ENCODE measurements at regions not wholly inside any gene's neighbourhood (a gene's known extent, or its start where the extent isn't known, plus 50 kb on each side); places are given as distances from the start of the nearest gene placed in this dataset.
"Not testable (repeated sequence)": the region's sequence is repeated elsewhere in the genome, so short reads cannot be mapped to it uniquely, and the experiment has no call there.

- H3K36me3 ChIP-seq (ENCODE audit: control insufficient read depth in 5 of 5, insufficient read depth in 5 of 5, low read length in 5 of 5): no peaks in the 10 kb centered on the region
- no peak overlapping the region for H3K4me3 ChIP-seq (ENCODE audit: low read depth in 1 of 5, low read length in 5 of 5)
- H3K9me3 ChIP-seq (ENCODE audit: control insufficient read depth in 5 of 5, low read length in 5 of 5): no peaks in the 10 kb centered on the region
- no peak overlapping the region for H3K9ac ChIP-seq (ENCODE audit: low read length in 5 of 5)
- H3K27ac ChIP-seq (ENCODE audit: low read depth, low read length): no peak overlapping the region
- no peaks in the 10 kb centered on the region for H3K4me1 ChIP-seq (ENCODE audit: control insufficient read depth in 5 of 5, insufficient read depth in 5 of 5, low read length in 5 of 5)
- no peaks in the 10 kb centered on the region for H3K27me3 ChIP-seq (ENCODE audit: control insufficient read depth in 5 of 5, insufficient read depth in 4 of 5, low read length in 5 of 5)
These were observed 84.5 kb upstream of the PCDH20 start for GRCh38 chr13:61500176-61500575.

GRCh38 chr13:61495648-61496047 is 80.0 kb upstream of the PCDH20 start:
- Histone ChIP-seq H3K9me3 (ENCODE audit: control insufficient read depth in 5 of 5, low read length in 5 of 5) (no peaks in the 10 kb centered on the region), H3K4me3 (ENCODE audit: low read depth in 1 of 5, low read length in 5 of 5) (no peak overlapping the region), H3K27me3 (ENCODE audit: control insufficient read depth in 5 of 5, insufficient read depth in 4 of 5, low read length in 5 of 5) (no peaks in the 10 kb centered on the region), H3K36me3 (ENCODE audit: control insufficient read depth in 5 of 5, insufficient read depth in 5 of 5, low read length in 5 of 5) (no peaks in the 10 kb centered on the region), H3K4me1 (ENCODE audit: control insufficient read depth in 5 of 5, insufficient read depth in 5 of 5, low read length in 5 of 5) (no peaks in the 10 kb centered on the region), H3K27ac (ENCODE audit: low read depth, low read length) (no peak overlapping the region), H3K9ac (ENCODE audit: low read length in 5 of 5) (no peak overlapping the region)

GRCh38 chr13:61493556-61493955 is 77.9 kb upstream of the PCDH20 start:
- not testable (repeated sequence) for H3K27me3 ChIP-seq (ENCODE audit: control insufficient read depth in 5 of 5, insufficient read depth in 4 of 5, low read length in 5 of 5); H3K36me3 ChIP-seq (ENCODE audit: control insufficient read depth in 5 of 5, insufficient read depth in 5 of 5, low read length in 5 of 5); H3K9ac ChIP-seq (ENCODE audit: low read length in 5 of 5); H3K9me3 ChIP-seq (ENCODE audit: control insufficient read depth in 5 of 5, low read length in 5 of 5); H3K27ac ChIP-seq (ENCODE audit: low read depth, low read length); H3K4me1 ChIP-seq (ENCODE audit: control insufficient read depth in 5 of 5, insufficient read depth in 5 of 5, low read length in 5 of 5); H3K4me3 ChIP-seq (ENCODE audit: low read depth in 1 of 5, low read length in 5 of 5)

- H3K36me3 ChIP-seq (ENCODE audit: control insufficient read depth in 5 of 5, insufficient read depth in 5 of 5, low read length in 5 of 5): no peaks in the 10 kb centered on the region
These were observed 70.8 kb upstream of the PCDH20 start for GRCh38 chr13:61486496-61486895.

GRCh38 chr13:61485128-61485765 is 69.6 kb upstream of the PCDH20 start:
- Histone ChIP-seq H3K27ac (ENCODE audit: low read depth, low read length) (no peak overlapping the region), H3K9me3 (ENCODE audit: control insufficient read depth in 5 of 5, low read length in 5 of 5) (no peaks in the 10 kb centered on the region), H3K27me3 (ENCODE audit: control insufficient read depth in 5 of 5, insufficient read depth in 4 of 5, low read length in 5 of 5) (peaks cover 0 to 2% (median 0%) of the 10 kb centered on the region in 5 donors), H3K4me3 (ENCODE audit: low read depth in 1 of 5, low read length in 5 of 5) (no peak overlapping the region), H3K4me1 (ENCODE audit: control insufficient read depth in 5 of 5, insufficient read depth in 5 of 5, low read length in 5 of 5) (no peaks in the 10 kb centered on the region), H3K9ac (ENCODE audit: low read length in 5 of 5) (no peak overlapping the region), H3K36me3 (ENCODE audit: control insufficient read depth in 5 of 5, insufficient read depth in 5 of 5, low read length in 5 of 5) (no peaks in the 10 kb centered on the region)

More at GRCh38 chr13:61486496-61486895, 70.8 kb upstream of the PCDH20 start:
- no peak overlapping the region for H3K9ac ChIP-seq (ENCODE audit: low read length in 5 of 5)
- H3K4me1 ChIP-seq (ENCODE audit: control insufficient read depth in 5 of 5, insufficient read depth in 5 of 5, low read length in 5 of 5): no peaks in the 10 kb centered on the region
- H3K4me3 ChIP-seq (ENCODE audit: low read depth in 1 of 5, low read length in 5 of 5): no peak overlapping the region
- peaks cover 0 to 2% (median 0%) of the 10 kb centered on the region in 5 donors for H3K27me3 ChIP-seq (ENCODE audit: control insufficient read depth in 5 of 5, insufficient read depth in 4 of 5, low read length in 5 of 5)
- no peak overlapping the region for H3K27ac ChIP-seq (ENCODE audit: low read depth, low read length)
- no peaks in the 10 kb centered on the region for H3K9me3 ChIP-seq (ENCODE audit: control insufficient read depth in 5 of 5, low read length in 5 of 5)

GRCh38 chr13:61477619-61478018 is 62.0 kb upstream of the PCDH20 start:
- H3K4me3 ChIP-seq (ENCODE audit: low read depth in 1 of 5, low read length in 5 of 5): no peak overlapping the region
- no peaks in the 10 kb centered on the region for H3K36me3 ChIP-seq (ENCODE audit: control insufficient read depth in 5 of 5, insufficient read depth in 5 of 5, low read length in 5 of 5)
- H3K27me3 ChIP-seq (ENCODE audit: control insufficient read depth in 5 of 5, insufficient read depth in 4 of 5, low read length in 5 of 5): peaks cover 0 to 2% (median 0%) of the 10 kb centered on the region in 5 donors
- H3K9me3 ChIP-seq (ENCODE audit: control insufficient read depth in 5 of 5, low read length in 5 of 5): no peaks in the 10 kb centered on the region
- H3K27ac ChIP-seq (ENCODE audit: low read depth, low read length): no peak overlapping the region
- no peak overlapping the region for H3K9ac ChIP-seq (ENCODE audit: low read length in 5 of 5)
- no peaks in the 10 kb centered on the region for H3K4me1 ChIP-seq (ENCODE audit: control insufficient read depth in 5 of 5, insufficient read depth in 5 of 5, low read length in 5 of 5)

- no peaks in the 10 kb centered on the region for H3K9me3 ChIP-seq (ENCODE audit: control insufficient read depth in 5 of 5, low read length in 5 of 5)
- no peak overlapping the region for H3K4me3 ChIP-seq (ENCODE audit: low read depth in 1 of 5, low read length in 5 of 5)
- no peak overlapping the region for H3K27ac ChIP-seq (ENCODE audit: low read depth, low read length)
- no peak overlapping the region for H3K9ac ChIP-seq (ENCODE audit: low read length in 5 of 5)
- no peaks in the 10 kb centered on the region for H3K4me1 ChIP-seq (ENCODE audit: control insufficient read depth in 5 of 5, insufficient read depth in 5 of 5, low read length in 5 of 5)
- H3K36me3 ChIP-seq (ENCODE audit: control insufficient read depth in 5 of 5, insufficient read depth in 5 of 5, low read length in 5 of 5): no peaks in the 10 kb centered on the region
- H3K27me3 ChIP-seq (ENCODE audit: control insufficient read depth in 5 of 5, insufficient read depth in 4 of 5, low read length in 5 of 5): no peaks in the 10 kb centered on the region
These were observed 55.1 kb upstream of the PCDH20 start for GRCh38 chr13:61470786-61471185.

- H3K4me3 ChIP-seq (ENCODE audit: low read depth in 1 of 5, low read length in 5 of 5): no peak overlapping the region
- H3K9ac ChIP-seq (ENCODE audit: low read length in 5 of 5): no peak overlapping the region
- H3K27ac ChIP-seq (ENCODE audit: low read depth, low read length): no peak overlapping the region
- no peaks in the 10 kb centered on the region for H3K4me1 ChIP-seq (ENCODE audit: control insufficient read depth in 5 of 5, insufficient read depth in 5 of 5, low read length in 5 of 5)
- H3K9me3 ChIP-seq (ENCODE audit: control insufficient read depth in 5 of 5, low read length in 5 of 5): no peaks in the 10 kb centered on the region
- H3K27me3 ChIP-seq (ENCODE audit: control insufficient read depth in 5 of 5, insufficient read depth in 4 of 5, low read length in 5 of 5): no peaks in the 10 kb centered on the region
- no peaks in the 10 kb centered on the region for H3K36me3 ChIP-seq (ENCODE audit: control insufficient read depth in 5 of 5, insufficient read depth in 5 of 5, low read length in 5 of 5)
These were observed 50.6 kb upstream of the PCDH20 start for GRCh38 chr13:61466280-61466679.
